ENCODE measurements at regions not wholly inside any gene's neighbourhood (a gene's known extent, or its start where the extent isn't known, plus 50 kb on each side); places are given as distances from the start of the nearest gene placed in this dataset.

DNA sequence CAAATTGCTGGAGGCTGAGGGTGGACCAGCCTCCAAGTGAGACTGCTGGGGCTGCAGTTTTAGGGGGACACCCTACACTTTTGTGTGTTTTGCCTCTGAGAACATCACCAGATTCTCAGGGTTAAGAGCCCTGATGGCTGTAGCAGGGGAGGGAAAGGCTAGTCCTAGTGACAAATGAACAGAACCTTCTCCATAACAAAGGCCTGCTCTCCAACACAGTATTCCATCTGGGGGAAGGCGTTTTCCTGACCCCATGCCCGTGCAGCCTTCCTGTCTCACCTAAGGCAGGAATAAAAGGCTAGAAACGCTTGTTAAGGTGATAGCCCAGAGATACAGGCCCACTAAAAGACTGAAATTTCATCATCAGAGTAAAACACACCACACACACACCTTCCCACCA is 50.2 kb upstream of the NSMCE3 start:
- no peak for DNase-seq

All from renal pelvis (tissue), 1 donor.